Keratinocyte (primary cell): ENCODE measurements at regions not wholly inside any gene's neighbourhood (a gene's known extent, or its start where the extent isn't known, plus 50 kb on each side); places are given as distances from the start of the nearest gene placed in this dataset.

Source experiments
- DNase-seq: peaks from one replicate; pipeline ENCODE4 v3.0.0-alpha.2; 2011; ENCODE audit warnings: low read depth, missing footprints, low spot score
- FAIRE-seq: peaks from 2 replicates; lab custom pipeline; 2011; peaks lifted over from hg19 to GRCh38; lab: Jason Lieb, UNC
- H2AFZ ChIP-seq: 2 replicates; pipeline ENCODE4 v1.6.0; 2012; ENCODE audit warnings: low read length, control low read depth, inconsistent platforms; ENCODE audit not compliant: control insufficient read depth
- H3K27ac ChIP-seq: 2 replicates; pipeline ENCODE4 v1.5.1; 2011; ENCODE audit warnings: low read length; ENCODE audit not compliant: control insufficient read depth, insufficient read depth
- H3K27me3 ChIP-seq: 3 replicates; pipeline ENCODE4 v1.6.0; 2011; ENCODE audit warnings: low read length; ENCODE audit not compliant: control insufficient read depth, insufficient read depth; ENCODE audit errors: extremely low read depth
- H3K36me3 ChIP-seq, 2 experiments: 2 replicates in 1 of 2; 3 replicates in 1 of 2; pipeline ENCODE4 v1.5.1; 2011; ENCODE audit warnings: low read length in 2 of 2, mild to moderate bottlenecking in 1 of 2; ENCODE audit not compliant: control insufficient read depth in 2 of 2, insufficient read depth in 2 of 2; ENCODE audit errors: extremely low read depth in 1 of 2
- H3K4me1 ChIP-seq: 3 replicates; pipeline ENCODE4 v1.5.1; 2011; ENCODE audit warnings: low read length; ENCODE audit not compliant: control insufficient read depth, insufficient read depth; ENCODE audit errors: extremely low read depth
- H3K4me2 ChIP-seq: 3 replicates; pipeline ENCODE4 v1.6.0; 2011; ENCODE audit warnings: low read depth, low read length; ENCODE audit not compliant: control insufficient read depth, insufficient read depth; ENCODE audit errors: extremely low read depth
- H3K4me3 ChIP-seq, 3 experiments: fragments of 200-600 bp in 1 of 3; sonication (generic) in 1 of 3; 2 replicates in 2 of 3; 3 replicates in 1 of 3; pipeline ENCODE4 v1.5.1; 2011 to 2016; ENCODE audit warnings: low read length in 3 of 3, mild to moderate bottlenecking in 3 of 3, control low read depth in 2 of 3, inconsistent platforms in 1 of 3, low read depth in 1 of 3, mixed read lengths in 1 of 3, mixed run types in 1 of 3, moderate library complexity in 1 of 3; ENCODE audit not compliant: control insufficient read depth in 2 of 3, insufficient read depth in 2 of 3; ENCODE audit errors: extremely low read depth in 1 of 3
- H3K79me2 ChIP-seq: 2 replicates; pipeline ENCODE4 v1.6.0; 2012; ENCODE audit warnings: low read length; ENCODE audit not compliant: control insufficient read depth, insufficient read depth
- H3K9ac ChIP-seq: 3 replicates; pipeline ENCODE4 v1.6.0; 2011; ENCODE audit warnings: low read length; ENCODE audit not compliant: control insufficient read depth, insufficient read depth; ENCODE audit errors: extremely low read depth
- H3K9me1 ChIP-seq: 3 replicates; pipeline ENCODE4 v1.6.0; 2011; ENCODE audit warnings: low read length; ENCODE audit not compliant: control insufficient read depth, insufficient read depth; ENCODE audit errors: extremely low read depth
- H3K9me3 ChIP-seq: 2 replicates; pipeline ENCODE4 v1.5.1; 2012; ENCODE audit warnings: low read depth, low read length; ENCODE audit not compliant: control insufficient read depth
- H4K20me1 ChIP-seq: 3 replicates; pipeline ENCODE4 v1.6.0; 2011; ENCODE audit warnings: low read length; ENCODE audit not compliant: control insufficient read depth, insufficient read depth; ENCODE audit errors: extremely low read depth
- CTCF ChIP-seq, 3 experiments: IDR thresholded peaks in 1 of 3; conservative IDR thresholded peaks in 1 of 3; optimal IDR thresholded peaks in 1 of 3; 2 replicates in 2 of 3; 3 replicates in 1 of 3; pipeline versions ENCODE3 to v1.5.1; 2011; ENCODE audit warnings: low read length in 3 of 3, mild to moderate bottlenecking in 3 of 3, moderate library complexity in 2 of 3, control low read depth in 1 of 3, inconsistent platforms in 1 of 3; ENCODE audit not compliant: insufficient read depth in 2 of 3; ENCODE audit errors: extremely low read depth in 1 of 3
- EZH2 ChIP-seq: IDR thresholded peaks from one replicate; pipeline ENCODE4 v1.6.1; 2012; ENCODE audit warnings: inconsistent platforms, mild to moderate bottlenecking, low read length, moderate library complexity
- dilution Hi-C: fragments of 300-500 bp; cut with MboI; formaldehyde crosslinking; loops from one replicate; pipeline ENCODE4 v1.7.0; 2020; ENCODE audit warnings: low sequenced_read_pairs; ENCODE audit not compliant: extremely low pct_ligation_motif_present

- Histone ChIP-seq H3K27ac (no peak overlapping the region), H3K4me2 (no peak overlapping the region), H3K4me1 (no peaks in the 10 kb centered on the region), H2AFZ (no peak overlapping the region), H3K27me3 (peaks cover 10% of the 10 kb centered on the region), H3K9me1 (no peaks in the 10 kb centered on the region), H3K36me3 (no peaks in the 10 kb centered on the region), H4K20me1 (no peaks in the 10 kb centered on the region), H3K4me3 (no peak overlapping the region), H3K9ac (no peak overlapping the region), H3K9me3 (no peaks in the 10 kb centered on the region), H3K79me2 (no peaks in the 10 kb centered on the region)
- DNase-seq (no peak), FAIRE-seq (no peak)
- dilution Hi-C loops: no loop called here
- TF ChIP-seq CTCF (optimal IDR thresholded peaks at IDR 0.05 in 1 of 3, IDR thresholded peaks at IDR 0.05 in 1 of 3, conservative IDR thresholded peaks at IDR 0.05 in 1 of 3; ENCODE audit: extremely low read depth in 1 of 3, insufficient read depth in 2 of 3, low read length in 3 of 3) (no peak), EZH2 (no peak)
These were observed 210.6 kb downstream of the DLL1 start for GRCh38 chr6:170080169-170080827.

- Histone ChIP-seq H3K9ac (no peak overlapping the region), H4K20me1 (no peaks in the 10 kb centered on the region), H3K27ac (no peak overlapping the region), H3K79me2 (no peaks in the 10 kb centered on the region), H3K4me2 (no peak overlapping the region), H3K36me3 (no peaks in the 10 kb centered on the region), H3K27me3 (peaks cover 8% of the 10 kb centered on the region), H3K4me1 (no peaks in the 10 kb centered on the region), H2AFZ (no peak overlapping the region), H3K9me3 (no peaks in the 10 kb centered on the region), H3K4me3 (no peak overlapping the region), H3K9me1 (no peaks in the 10 kb centered on the region)
- TF ChIP-seq EZH2: no peak
- no peak for TF ChIP-seq CTCF (optimal IDR thresholded peaks at IDR 0.05 in 1 of 3, IDR thresholded peaks at IDR 0.05 in 1 of 3, conservative IDR thresholded peaks at IDR 0.05 in 1 of 3; ENCODE audit: extremely low read depth in 1 of 3, insufficient read depth in 2 of 3, low read length in 3 of 3)
- no peak for FAIRE-seq
- DNase-seq: no peak
- dilution Hi-C loops: no loop called here
These were observed 214.3 kb downstream of the DLL1 start for GRCh38 chr6:170076466-170077165.
